Neuronal stem cell (in vitro differentiated cells): ENCODE measurements at regions not wholly inside any gene's neighbourhood (a gene's known extent, or its start where the extent isn't known, plus 50 kb on each side); places are given as distances from the start of the nearest gene placed in this dataset.
A peak's percentile ranks its signal among the peaks of the same experiment; 100 is the strongest.

Experiments used
- DNase-seq: peaks from one replicate; pipeline ENCODE4 v3.0.0-alpha.2; 2013; ENCODE audit warnings: low spot score
- H2AFZ ChIP-seq: one replicate; pipeline ENCODE4 v1.6.1; 2013; ENCODE audit warnings: mild to moderate bottlenecking, low read length, inconsistent platforms
- H2AK5ac ChIP-seq: 2 replicates; pipeline ENCODE4 v1.6.1; 2013; ENCODE audit warnings: low read depth, mild to moderate bottlenecking, inconsistent platforms, low read length, moderate library complexity, mixed read lengths
- H2BK120ac ChIP-seq: 2 replicates; pipeline ENCODE4 v1.6.1; 2013; ENCODE audit warnings: low read depth, mild to moderate bottlenecking, inconsistent platforms, low read length, moderate library complexity, mixed read lengths
- H2BK12ac ChIP-seq: one replicate; pipeline ENCODE4 v1.6.1; 2013; ENCODE audit warnings: low read length, inconsistent platforms
- H2BK15ac ChIP-seq: 2 replicates; pipeline ENCODE4 v1.6.1; 2013; ENCODE audit warnings: mild to moderate bottlenecking, low read length, inconsistent platforms, mixed read lengths
- H2BK5ac ChIP-seq: one replicate; pipeline ENCODE4 v1.6.1; 2013; ENCODE audit warnings: inconsistent platforms, mild to moderate bottlenecking, low read length, moderate library complexity
- H3K14ac ChIP-seq: one replicate; pipeline ENCODE4 v1.6.1; 2013; ENCODE audit warnings: low read length, inconsistent platforms
- H3K18ac ChIP-seq: 2 replicates; pipeline ENCODE4 v1.6.1; 2013; ENCODE audit warnings: low read length, inconsistent platforms
- H3K23ac ChIP-seq: 2 replicates; pipeline ENCODE4 v1.6.1; 2013; ENCODE audit warnings: low read depth, mild to moderate bottlenecking, mixed read lengths, low read length, inconsistent platforms; ENCODE audit not compliant: poor library complexity
- H3K27ac ChIP-seq: replicated peaks from 3 replicates; pipeline ENCODE4 v1.5.1; 2013; ENCODE audit warnings: low read length, inconsistent platforms
- H3K27me3 ChIP-seq, 3 experiments: 2 replicates each; pipeline ENCODE4 v1.6.1; 2013; ENCODE audit warnings: low read length in 3 of 3, mild to moderate bottlenecking in 2 of 3, inconsistent platforms in 1 of 3, low read depth in 1 of 3, mixed read lengths in 1 of 3, moderate library complexity in 1 of 3; ENCODE audit not compliant: control insufficient read depth in 3 of 3, insufficient read depth in 3 of 3
- H3K36me3 ChIP-seq, 2 donors: replicated peaks in 1 of 2; 2 replicates each; pipeline ENCODE4 v1.6.1; 2013; ENCODE audit warnings: low read length in 2 of 2; ENCODE audit not compliant: control insufficient read depth in 2 of 2, insufficient read depth in 2 of 2
- H3K4ac ChIP-seq: 2 replicates; pipeline ENCODE4 v1.6.1; 2013; ENCODE audit warnings: inconsistent platforms, mild to moderate bottlenecking, low read length, moderate library complexity
- H3K4me1 ChIP-seq, 2 donors: 1 replicate in 1 of 2; 2 replicates in 1 of 2; pipeline ENCODE4 v1.6.1; 2013; ENCODE audit warnings: low read length in 2 of 2, low read depth in 1 of 2; ENCODE audit not compliant: control insufficient read depth in 2 of 2, insufficient read depth in 1 of 2
- H3K4me2 ChIP-seq: one replicate; pipeline ENCODE4 v1.6.1; 2013; ENCODE audit warnings: mild to moderate bottlenecking, low read length, inconsistent platforms; ENCODE audit not compliant: insufficient read depth, poor library complexity, severe bottlenecking
- H3K4me3 ChIP-seq, 2 donors: 2 replicates each; pipeline ENCODE4 v1.5.1; 2013; ENCODE audit warnings: low read length in 2 of 2, mild to moderate bottlenecking in 2 of 2, inconsistent platforms in 1 of 2, moderate library complexity in 1 of 2
- H3K79me1 ChIP-seq: one replicate; pipeline ENCODE4 v1.6.1; 2013; ENCODE audit warnings: low read depth, mild to moderate bottlenecking, inconsistent platforms, low read length, moderate library complexity
- H3K9ac ChIP-seq: one replicate; pipeline ENCODE4 v1.6.1; 2013; ENCODE audit warnings: mild to moderate bottlenecking, low read depth, low read length, inconsistent platforms; ENCODE audit not compliant: poor library complexity
- H3K9me3 ChIP-seq, 2 donors: replicated peaks in 1 of 2; 2 replicates each; pipeline versions ENCODE3 to v1.6.1; 2013; ENCODE audit warnings: low read length in 2 of 2, mild to moderate bottlenecking in 2 of 2, inconsistent platforms in 1 of 2, low read depth in 1 of 2, mixed read lengths in 1 of 2, moderate library complexity in 1 of 2; ENCODE audit not compliant: control insufficient read depth in 2 of 2, insufficient read depth in 1 of 2
- H4K8ac ChIP-seq: one replicate; pipeline ENCODE4 v1.6.1; 2013; ENCODE audit warnings: low read depth, mild to moderate bottlenecking, inconsistent platforms, low read length, moderate library complexity
- H4K91ac ChIP-seq: one replicate; pipeline ENCODE4 v1.6.1; 2013; ENCODE audit warnings: low read length, low read depth, mild to moderate bottlenecking, inconsistent platforms; ENCODE audit not compliant: poor library complexity
- WGBS, 2 donors: extraction: QIAGEN DNeasy Blood & Tissue Kit; methylation state at CpG; one replicate each; pipeline ENCODE4 v1.1.7; 2013; ENCODE audit warnings: missing lambda C conversion rate in 2 of 2, mixed read lengths in 1 of 2; ENCODE audit not compliant: insufficient read length in 2 of 2, insufficient replicate concordance in 1 of 2; ENCODE audit errors: extremely low coverage in 2 of 2; 5-methylcytosine and 5-hydroxymethylcytosine counted together

GRCh38 chr12:91889910-91890309, 255.7 kb downstream of the BTG1 start:
- no peak overlapping the region for H3K4ac ChIP-seq
- H3K18ac ChIP-seq = no peak overlapping the region
- no peak overlapping the region for H4K8ac ChIP-seq
- no peak overlapping the region for H3K27ac ChIP-seq
- peaks cover 0 to 3% of the 10 kb centered on the region in 2 donors for H3K4me1 ChIP-seq
- no peaks in the 10 kb centered on the region for H3K79me1 ChIP-seq
- H3K4me3 ChIP-seq = no peak overlapping the region
- H2BK5ac ChIP-seq = no peak overlapping the region
- no peak for DNase-seq
- no peak overlapping the region for H2AK5ac ChIP-seq
- no peak overlapping the region for H2BK15ac ChIP-seq
- H3K14ac ChIP-seq = no peak overlapping the region
- no peaks in the 10 kb centered on the region for H3K27me3 ChIP-seq
- H2AFZ ChIP-seq = no peak overlapping the region
- H3K36me3 ChIP-seq = no peaks in the 10 kb centered on the region
- H4K91ac ChIP-seq = no peak overlapping the region
- no peaks in the 10 kb centered on the region for H3K9me3 ChIP-seq
- no peak overlapping the region for H2BK12ac ChIP-seq
- no peak overlapping the region for H3K4me2 ChIP-seq
- no peak overlapping the region for H3K9ac ChIP-seq
- no peak overlapping the region for H3K23ac ChIP-seq
- no peak overlapping the region for H2BK120ac ChIP-seq

DNA sequence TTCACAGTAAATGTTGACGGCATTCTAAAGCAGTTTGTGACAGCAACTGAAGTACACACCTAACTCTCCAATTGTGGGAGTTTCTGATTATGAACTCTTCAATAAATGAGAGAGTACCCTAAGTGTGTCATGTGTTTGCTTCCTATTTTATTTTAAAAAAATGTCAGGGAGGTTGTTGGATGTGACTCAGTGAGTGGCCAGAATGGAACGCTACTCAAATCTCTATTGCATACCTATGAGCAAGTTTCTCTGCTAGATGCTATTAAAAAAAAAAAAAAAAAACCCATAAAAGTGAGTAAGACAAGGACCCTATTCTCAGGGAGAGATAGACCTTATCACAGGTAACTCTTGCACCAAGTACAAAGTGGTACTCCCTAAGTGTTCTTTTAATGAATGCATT, 256.6 kb downstream of the BTG1 start:
- H3K4me3 ChIP-seq = no peak overlapping the region
- H2BK15ac ChIP-seq = no peak overlapping the region
- H3K4me2 ChIP-seq = no peak overlapping the region
- H4K91ac ChIP-seq = no peak overlapping the region
- no peaks in the 10 kb centered on the region for H3K36me3 ChIP-seq
- no peak overlapping the region for H3K4ac ChIP-seq
- H2BK5ac ChIP-seq = no peak overlapping the region
- H3K18ac ChIP-seq = no peak overlapping the region
- no peaks in the 10 kb centered on the region for H3K79me1 ChIP-seq
- no peak overlapping the region for H2AK5ac ChIP-seq
- no peak overlapping the region for H4K8ac ChIP-seq
- peaks cover 1 to 11% of the 10 kb centered on the region in 2 donors for H3K4me1 ChIP-seq
- H3K14ac ChIP-seq = no peak overlapping the region
- WGBS, 2 donors = no CpG with 5 or more reads among the region's 2 CpGs
- no peaks in the 10 kb centered on the region for H3K27me3 ChIP-seq
- no peak overlapping the region for H2BK12ac ChIP-seq
- H3K9ac ChIP-seq = no peak overlapping the region
- DNase-seq = no peak
- no peak overlapping the region for H3K23ac ChIP-seq
- H2AFZ ChIP-seq = no peak overlapping the region
- no peaks in the 10 kb centered on the region for H3K9me3 ChIP-seq
- no peak overlapping the region for H3K27ac ChIP-seq
- H2BK120ac ChIP-seq = no peak overlapping the region

- H3K23ac ChIP-seq = no peak overlapping the region
- no peak overlapping the region for H3K4ac ChIP-seq
- peak overlapping the region; percentile 48 for H2AFZ ChIP-seq
- H3K27me3 ChIP-seq = no peaks in the 10 kb centered on the region
- no peak overlapping the region for H4K91ac ChIP-seq
- no peaks in the 10 kb centered on the region for H3K79me1 ChIP-seq
- H4K8ac ChIP-seq = no peak overlapping the region
- no peaks in the 10 kb centered on the region for H3K9me3 ChIP-seq
- H2AK5ac ChIP-seq = no peak overlapping the region
- H3K4me3 ChIP-seq = no peak overlapping the region
- no peak overlapping the region for H3K18ac ChIP-seq
- H3K14ac ChIP-seq = no peak overlapping the region
- no peak overlapping the region for H3K9ac ChIP-seq
- no CpG with 5 or more reads among the region's 2 CpGs for WGBS, 2 donors
- no peak overlapping the region for H2BK120ac ChIP-seq
- H2BK12ac ChIP-seq = no peak overlapping the region
- H2BK15ac ChIP-seq = no peak overlapping the region
- no peak for DNase-seq
- no peak overlapping the region for H2BK5ac ChIP-seq
- H3K27ac ChIP-seq = no peak overlapping the region
- H3K4me2 ChIP-seq = no peak overlapping the region
- H3K4me1 ChIP-seq = peaks cover 1 to 15% of the 10 kb centered on the region in 2 donors
- H3K36me3 ChIP-seq = no peaks in the 10 kb centered on the region
Observed at GRCh38 chr12:91887957-91888356, 257.7 kb downstream of the BTG1 start.

DNA sequence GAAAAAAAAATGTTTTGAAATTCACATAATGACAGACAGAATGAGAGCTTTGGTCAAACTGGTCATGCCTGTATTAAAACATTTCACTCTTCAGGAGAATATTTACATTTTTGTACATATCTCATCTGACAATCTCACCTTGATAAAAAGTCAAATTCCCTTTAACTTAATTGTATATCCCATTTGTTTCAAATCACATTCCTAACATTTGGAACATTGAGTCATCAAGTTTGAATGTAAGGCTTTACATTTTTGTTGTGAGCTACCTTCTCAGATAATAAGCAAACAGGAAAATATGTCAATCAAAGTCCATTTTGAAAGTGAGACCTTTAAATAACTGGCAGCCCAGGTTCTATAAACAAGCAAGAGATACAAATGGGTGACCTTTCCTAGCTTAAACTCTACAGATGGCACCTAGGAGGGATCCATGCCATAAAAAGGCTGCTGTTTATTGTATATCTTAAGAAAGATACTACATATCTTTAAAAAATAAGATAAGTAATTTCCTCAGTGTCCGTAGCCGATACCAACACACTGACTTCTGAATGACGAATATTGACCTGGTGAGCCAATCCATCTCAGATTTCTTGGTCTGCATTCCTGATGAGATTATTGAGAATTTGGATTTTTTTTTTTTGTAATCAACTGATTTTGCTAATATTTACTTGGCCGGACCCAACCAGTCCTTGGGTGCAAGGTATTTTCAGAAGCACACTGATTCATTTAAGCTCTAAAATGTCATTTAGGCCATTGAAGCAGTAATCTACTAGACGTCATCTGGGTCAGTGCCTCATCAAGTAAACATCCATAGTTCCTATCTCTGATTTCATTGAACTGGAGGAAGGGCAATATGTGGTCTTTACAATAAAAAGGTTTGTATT, 259.6 kb downstream of the BTG1 start:
- Histone ChIP-seq H3K27me3 (no peaks in the 10 kb centered on the region), H3K79me1 (no peaks in the 10 kb centered on the region), H2BK120ac (no peak overlapping the region), H3K9ac (no peak overlapping the region), H4K91ac (no peak overlapping the region), H2BK15ac (no peak overlapping the region), H3K4me2 (no peak overlapping the region), H3K4me1 (peaks cover 1 to 15% of the 10 kb centered on the region in 2 donors), H2BK12ac (no peak overlapping the region), H4K8ac (no peak overlapping the region), H3K18ac (no peak overlapping the region), H3K9me3 (no peaks in the 10 kb centered on the region), H2AFZ (no peak overlapping the region), H2AK5ac (no peak overlapping the region), H3K4me3 (no peak overlapping the region), H3K14ac (no peak overlapping the region), H2BK5ac (no peak overlapping the region), H3K4ac (no peak overlapping the region), H3K23ac (no peak overlapping the region), H3K36me3 (no peaks in the 10 kb centered on the region), H3K27ac (no peak overlapping the region)
- WGBS, 2 donors = no CpG with 5 or more reads among the region's 5 CpGs
- DNase-seq = no peak
